ENCODE measurements at regions not wholly inside any gene's neighbourhood (a gene's known extent, or its start where the extent isn't known, plus 50 kb on each side); places are given as distances from the start of the nearest gene placed in this dataset.

DNA sequence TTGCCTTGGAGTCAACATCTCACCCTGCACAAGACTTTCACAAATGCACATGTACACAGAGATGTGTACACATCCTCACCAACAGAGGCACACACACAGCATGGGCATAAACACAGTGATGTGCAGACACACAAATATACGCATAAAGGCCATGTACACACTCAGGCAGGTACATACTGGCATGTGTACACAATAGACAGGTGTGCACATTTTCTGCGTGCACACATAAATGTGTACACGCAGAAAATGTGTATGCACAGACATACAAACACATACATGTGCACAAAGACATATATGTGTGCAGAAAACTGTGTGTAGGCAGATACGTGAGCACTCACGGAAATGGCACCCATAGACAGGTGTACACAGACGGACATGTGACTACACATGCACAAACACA, 85.3 kb upstream of the ZBTB40 start:
- H3K4me2 ChIP-seq (replicated peaks; ENCODE audit: low read depth, low read length, poor library complexity, severe bottlenecking) = no peak overlapping the region
- intact Hi-C loops (cut with micrococcal nuclease) = no loop called here
- no peaks in the 10 kb centered on the region for H3K4me1 ChIP-seq (ENCODE audit: control insufficient read depth in 2 of 2, insufficient read depth in 2 of 2, low read length in 2 of 2)
- no peak overlapping the region for H3K4me3 ChIP-seq (ENCODE audit: control extremely low read depth in 1 of 5, extremely low read depth in 1 of 5, insufficient read depth in 1 of 5, low read depth in 2 of 5, low read length in 4 of 5)
- DNase-seq = no peak
- Mint-ChIP-seq H3K4me1 (no peaks in the 10 kb centered on the region), H3K27ac (no peak overlapping the region), H3K27me3 (peaks cover 37% of the 10 kb centered on the region), H3K9me3 (ENCODE audit: insufficient read depth) (no peaks in the 10 kb centered on the region), H3K4me3 (no peak overlapping the region)
- H3K9ac ChIP-seq (ENCODE audit: low read length) = no peak overlapping the region
- H3K9me3 ChIP-seq (ENCODE audit: control extremely low read depth in 1 of 3, control insufficient read depth in 2 of 3, insufficient read depth in 1 of 3, low read length in 2 of 3) = no peaks in the 10 kb centered on the region
- H3K27ac ChIP-seq (ENCODE audit: low read length in 2 of 2) = no peak overlapping the region
- H4K20me1 ChIP-seq (ENCODE audit: control insufficient read depth, insufficient read depth, low read length, poor library complexity, severe bottlenecking) = no peaks in the 10 kb centered on the region
- WGBS (ENCODE audit: insufficient coverage) = 87% methylated on average over 5 of the region's 6 CpGs
- no peak for TF ChIP-seq EZH2 (IDR thresholded peaks at IDR 0.05; ENCODE audit: borderline replicate concordance, insufficient read depth, low read depth, low read length, poor library complexity, severe bottlenecking)
- TF ChIP-seq, protein P1, sequence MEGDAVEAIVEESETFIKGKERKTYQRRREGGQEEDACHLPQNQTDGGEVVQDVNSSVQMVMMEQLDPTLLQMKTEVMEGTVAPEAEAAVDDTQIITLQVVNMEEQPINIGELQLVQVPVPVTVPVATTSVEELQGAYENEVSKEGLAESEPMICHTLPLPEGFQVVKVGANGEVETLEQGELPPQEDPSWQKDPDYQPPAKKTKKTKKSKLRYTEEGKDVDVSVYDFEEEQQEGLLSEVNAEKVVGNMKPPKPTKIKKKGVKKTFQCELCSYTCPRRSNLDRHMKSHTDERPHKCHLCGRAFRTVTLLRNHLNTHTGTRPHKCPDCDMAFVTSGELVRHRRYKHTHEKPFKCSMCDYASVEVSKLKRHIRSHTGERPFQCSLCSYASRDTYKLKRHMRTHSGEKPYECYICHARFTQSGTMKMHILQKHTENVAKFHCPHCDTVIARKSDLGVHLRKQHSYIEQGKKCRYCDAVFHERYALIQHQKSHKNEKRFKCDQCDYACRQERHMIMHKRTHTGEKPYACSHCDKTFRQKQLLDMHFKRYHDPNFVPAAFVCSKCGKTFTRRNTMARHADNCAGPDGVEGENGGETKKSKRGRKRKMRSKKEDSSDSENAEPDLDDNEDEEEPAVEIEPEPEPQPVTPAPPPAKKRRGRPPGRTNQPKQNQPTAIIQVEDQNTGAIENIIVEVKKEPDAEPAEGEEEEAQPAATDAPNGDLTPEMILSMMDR (IDR thresholded peaks at IDR 0.05) = no peak
- ATAC-seq (ENCODE audit: low read depth) = no peak
- no peak overlapping the region for H2AFZ ChIP-seq (ENCODE audit: insufficient read depth, low read depth, low read length, poor library complexity, severe bottlenecking)
- POLR2A ChIA-PET = no interaction called here
- H3K79me2 ChIP-seq (ENCODE audit: control insufficient read depth, insufficient read depth, low read length) = no peaks in the 10 kb centered on the region
- CTCF ChIA-PET = no interaction called here
- H3K27me3 ChIP-seq (replicated peaks in 1 of 4; ENCODE audit: control extremely low read depth in 1 of 4, control insufficient read depth in 3 of 4, insufficient read depth in 4 of 4, low read length in 3 of 4) = peaks cover 0 to 11% (median 0%) of the 10 kb centered on the region in 4 experiments
- no peaks in the 10 kb centered on the region for H3K36me3 ChIP-seq (replicated peaks in 1 of 2; ENCODE audit: control extremely low read depth in 1 of 2, control insufficient read depth in 1 of 2, extremely low read depth in 1 of 2, insufficient read depth in 2 of 2, low read length in 1 of 2)

DNA sequence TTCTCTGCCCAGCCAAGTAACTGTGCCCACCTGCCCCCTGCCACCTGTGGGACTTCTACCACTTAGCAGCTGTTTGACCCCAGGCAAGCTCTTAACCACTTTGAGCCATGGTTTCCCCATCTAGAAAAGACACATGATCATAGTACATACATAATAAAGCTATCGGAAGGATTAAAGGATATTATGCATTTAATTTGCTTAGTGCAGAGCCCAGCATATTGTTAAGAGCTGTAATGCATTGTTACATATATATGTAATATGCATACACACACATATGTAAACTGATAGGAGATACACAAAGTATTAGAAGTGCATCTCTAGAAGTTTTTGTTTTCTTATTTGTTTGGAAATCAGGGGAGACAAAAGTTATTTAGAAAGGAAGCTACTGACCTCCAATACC, 83.5 kb upstream of the ZBTB40 start:
- ATAC-seq (ENCODE audit: low read depth) (no peak), DNase-seq (no peak)
- ChIA-PET POLR2A (no interaction called here), CTCF (no interaction called here)
- intact Hi-C loops (cut with micrococcal nuclease) = no loop called here
- Histone ChIP-seq H4K20me1 (ENCODE audit: control insufficient read depth, insufficient read depth, low read length, poor library complexity, severe bottlenecking) (no peaks in the 10 kb centered on the region), H3K4me3 (ENCODE audit: control extremely low read depth in 1 of 5, extremely low read depth in 1 of 5, insufficient read depth in 1 of 5, low read depth in 2 of 5, low read length in 4 of 5) (no peak overlapping the region), H3K4me2 (replicated peaks; ENCODE audit: low read depth, low read length, poor library complexity, severe bottlenecking) (no peak overlapping the region), H3K9me3 (ENCODE audit: control extremely low read depth in 1 of 3, control insufficient read depth in 2 of 3, insufficient read depth in 1 of 3, low read length in 2 of 3) (peaks cover 0 to 2% (median 0%) of the 10 kb centered on the region in 3 donors), H3K79me2 (ENCODE audit: control insufficient read depth, insufficient read depth, low read length) (no peaks in the 10 kb centered on the region), H3K27me3 (replicated peaks in 1 of 4; ENCODE audit: control extremely low read depth in 1 of 4, control insufficient read depth in 3 of 4, insufficient read depth in 4 of 4, low read length in 3 of 4) (peaks cover 0 to 5% (median 0%) of the 10 kb centered on the region in 4 experiments), H2AFZ (ENCODE audit: insufficient read depth, low read depth, low read length, poor library complexity, severe bottlenecking) (no peak overlapping the region), H3K27ac (ENCODE audit: low read length in 2 of 2) (no peak overlapping the region), H3K36me3 (replicated peaks in 1 of 2; ENCODE audit: control extremely low read depth in 1 of 2, control insufficient read depth in 1 of 2, extremely low read depth in 1 of 2, insufficient read depth in 2 of 2, low read length in 1 of 2) (no peaks in the 10 kb centered on the region), H3K4me1 (ENCODE audit: control insufficient read depth in 2 of 2, insufficient read depth in 2 of 2, low read length in 2 of 2) (no peaks in the 10 kb centered on the region), H3K9ac (ENCODE audit: low read length) (no peak overlapping the region)
- WGBS (ENCODE audit: insufficient coverage) = no CpG with 5 or more reads among the region's 1 CpG
- no peak for TF ChIP-seq EZH2 (IDR thresholded peaks at IDR 0.05; ENCODE audit: borderline replicate concordance, insufficient read depth, low read depth, low read length, poor library complexity, severe bottlenecking)
- TF ChIP-seq, protein P1 (IDR thresholded peaks at IDR 0.05) = no peak
- Mint-ChIP-seq H3K4me1 (no peaks in the 10 kb centered on the region), H3K27ac (no peak overlapping the region), H3K9me3 (ENCODE audit: insufficient read depth) (no peaks in the 10 kb centered on the region), H3K27me3 (peaks cover 31% of the 10 kb centered on the region), H3K4me3 (no peak overlapping the region)
